ENCODE measurements at regions not wholly inside any gene's neighbourhood (a gene's known extent, or its start where the extent isn't known, plus 50 kb on each side); places are given as distances from the start of the nearest gene placed in this dataset.
"Not testable (repeated sequence)": the region's sequence is repeated elsewhere in the genome, so short reads cannot be mapped to it uniquely, and the experiment has no call there.

GRCh38 chr1:14138687-14139086 is 438.7 kb downstream of the PRDM2 start:
- DNase-seq = peak; percentile 49

- peak; percentile 71 for DNase-seq
Measured at GRCh38 chr1:14140831-14141401, 440.9 kb downstream of the PRDM2 start.

GRCh38 chr1:14141656-14142055 is 441.7 kb downstream of the PRDM2 start:
- DNase-seq = no peak

- DNase-seq = no peak
Measured at GRCh38 chr1:14142397-14143100, 442.6 kb downstream of the PRDM2 start.

GRCh38 chr1:14143777-14144176 is 443.8 kb downstream of the PRDM2 start:
- no peak for DNase-seq

GRCh38 chr1:14148526-14148925 is 448.5 kb downstream of the PRDM2 start:
- DNase-seq = no peak

GRCh38 chr1:14149431-14149830 is 449.1 kb upstream of the KAZN start:
- no peak for DNase-seq

GRCh38 chr1:14156543-14156942 is 441.9 kb upstream of the KAZN start:
- DNase-seq = no peak

GRCh38 chr1:14160781-14161180 is 437.7 kb upstream of the KAZN start:
- no peak for DNase-seq

- DNase-seq = no peak
Measured at GRCh38 chr1:14163246-14163645, 435.2 kb upstream of the KAZN start.

GRCh38 chr1:14165371-14165801 is 433.1 kb upstream of the KAZN start:
- DNase-seq = no peak

- no peak for DNase-seq
Measured at GRCh38 chr1:14167884-14168283, 430.6 kb upstream of the KAZN start.

- no peak for DNase-seq
Measured at GRCh38 chr1:14168326-14169063, 430.0 kb upstream of the KAZN start.

- DNase-seq = no peak
Measured at GRCh38 chr1:14173598-14173997, 424.9 kb upstream of the KAZN start.

GRCh38 chr1:14177866-14178265 is 420.6 kb upstream of the KAZN start:
- not testable (repeated sequence) for DNase-seq

GRCh38 chr1:14180738-14181137 is 417.7 kb upstream of the KAZN start:
- DNase-seq = no peak

GRCh38 chr1:14181191-14181795 is 417.2 kb upstream of the KAZN start:
- DNase-seq = no peak

- no peak for DNase-seq
Measured at GRCh38 chr1:14182856-14183255, 415.6 kb upstream of the KAZN start.

- no peak for DNase-seq
Measured at GRCh38 chr1:14183329-14183728, 415.2 kb upstream of the KAZN start.

GRCh38 chr1:14184454-14184853 is 414.0 kb upstream of the KAZN start:
- peak; percentile 29 for DNase-seq

GRCh38 chr1:14189381-14189780 is 409.1 kb upstream of the KAZN start:
- no peak for DNase-seq

GRCh38 chr1:14190508-14190907 is 408.0 kb upstream of the KAZN start:
- DNase-seq = no peak

- DNase-seq = no peak
Measured at GRCh38 chr1:14194511-14194910, 404.0 kb upstream of the KAZN start.

Data from hindlimb muscle (tissue), 1 donor.